ENCODE measurements at regions not wholly inside any gene's neighbourhood (a gene's known extent, or its start where the extent isn't known, plus 50 kb on each side); places are given as distances from the start of the nearest gene placed in this dataset.
"Not testable (repeated sequence)": the region's sequence is repeated elsewhere in the genome, so short reads cannot be mapped to it uniquely, and the experiment has no call there.

DNA sequence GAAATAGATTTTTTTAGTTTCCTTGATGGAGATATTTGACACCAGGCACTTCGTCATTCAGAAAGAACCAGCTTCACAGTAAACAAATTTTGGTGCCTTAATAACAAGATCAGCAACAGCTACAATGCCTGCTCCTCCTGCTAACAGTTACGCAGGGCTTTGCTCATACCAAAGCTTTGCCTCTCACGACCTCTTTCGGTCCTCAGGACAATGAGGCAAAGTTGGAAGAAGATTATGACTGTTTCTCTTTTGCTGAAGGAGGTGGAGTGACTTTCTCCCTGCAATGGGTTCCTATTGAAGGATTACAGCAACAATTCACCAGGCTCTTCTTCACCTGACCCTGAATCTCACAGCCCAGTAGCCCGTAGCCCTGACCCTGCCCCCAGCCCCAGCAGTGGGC is 440.1 kb downstream of the PREX1 start:
- no peaks in the 10 kb centered on the region for H3K36me3 ChIP-seq
- no peaks in the 10 kb centered on the region for H3K9me3 ChIP-seq (replicated peaks)
- H3K27me3 ChIP-seq (replicated peaks), result peaks cover 13% of the 10 kb centered on the region; the same call in 1 of the 2 replicates
- H3K27ac ChIP-seq, result no peak overlapping the region
- H3K4me1 ChIP-seq (replicated peaks), result no peaks in the 10 kb centered on the region
- no peak overlapping the region for H3K4me3 ChIP-seq
- no peak for DNase-seq (ENCODE audit: low read depth in 1 of 2, low spot score in 2 of 2)

DNA sequence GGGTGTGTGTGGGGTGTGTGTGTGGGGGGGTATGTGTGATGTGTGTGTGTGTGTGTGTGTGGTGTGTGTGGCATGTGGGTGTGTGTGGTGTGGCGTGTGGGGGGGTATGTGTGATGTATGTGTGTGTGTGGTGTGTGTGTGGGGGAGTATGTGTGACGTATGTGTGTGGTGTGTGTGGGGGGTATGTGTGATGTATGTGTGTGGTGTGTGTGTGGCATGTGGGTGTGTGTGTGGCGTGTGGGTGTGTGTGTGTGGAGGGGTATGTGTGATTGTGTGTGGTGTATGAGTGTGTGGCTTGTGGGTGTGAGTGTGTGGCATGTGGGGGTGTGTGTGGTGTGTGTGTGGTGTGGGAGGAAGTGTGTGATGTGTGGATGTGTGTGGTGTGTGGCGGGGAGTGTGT is 442.3 kb downstream of the PREX1 start:
- Histone ChIP-seq H3K4me1 (replicated peaks) (no peaks in the 10 kb centered on the region), H3K4me3 (no peak overlapping the region), H3K27ac (no peak overlapping the region), H3K27me3 (replicated peaks) (peaks cover 9% of the 10 kb centered on the region; the same call in 1 of the 2 replicates), H3K36me3 (no peaks in the 10 kb centered on the region), H3K9me3 (replicated peaks) (no peaks in the 10 kb centered on the region)
- DNase-seq (ENCODE audit: low read depth in 1 of 2, low spot score in 2 of 2), result no peak

DNA sequence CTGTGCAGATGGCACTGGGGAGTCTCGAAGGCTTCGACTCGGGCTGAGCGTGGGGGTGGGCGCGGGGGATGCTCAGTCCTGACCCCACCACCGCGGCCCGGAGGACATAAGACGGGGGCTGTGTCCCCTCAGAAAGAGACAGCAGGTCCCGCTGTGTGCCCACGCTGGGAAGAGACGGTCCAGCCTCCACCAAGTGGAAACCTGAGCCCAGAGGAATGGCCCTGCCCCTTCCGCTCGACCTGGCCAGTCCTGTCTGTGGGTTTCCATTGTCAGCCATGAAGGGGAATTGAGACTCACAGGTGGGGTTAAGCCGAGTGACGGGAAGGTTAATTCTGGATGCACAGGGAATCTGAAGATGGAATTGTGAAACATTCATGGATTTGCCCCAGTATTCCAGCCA is 442.7 kb downstream of the PREX1 start:
- Histone ChIP-seq H3K4me1 (replicated peaks) (no peaks in the 10 kb centered on the region), H3K27me3 (replicated peaks) (peaks cover 9% of the 10 kb centered on the region; the same call in 1 of the 2 replicates), H3K9me3 (replicated peaks) (no peaks in the 10 kb centered on the region), H3K27ac (no peak overlapping the region), H3K36me3 (no peaks in the 10 kb centered on the region), H3K4me3 (no peak overlapping the region)
- DNase-seq (ENCODE audit: low read depth in 1 of 2, low spot score in 2 of 2), result no peak

DNA sequence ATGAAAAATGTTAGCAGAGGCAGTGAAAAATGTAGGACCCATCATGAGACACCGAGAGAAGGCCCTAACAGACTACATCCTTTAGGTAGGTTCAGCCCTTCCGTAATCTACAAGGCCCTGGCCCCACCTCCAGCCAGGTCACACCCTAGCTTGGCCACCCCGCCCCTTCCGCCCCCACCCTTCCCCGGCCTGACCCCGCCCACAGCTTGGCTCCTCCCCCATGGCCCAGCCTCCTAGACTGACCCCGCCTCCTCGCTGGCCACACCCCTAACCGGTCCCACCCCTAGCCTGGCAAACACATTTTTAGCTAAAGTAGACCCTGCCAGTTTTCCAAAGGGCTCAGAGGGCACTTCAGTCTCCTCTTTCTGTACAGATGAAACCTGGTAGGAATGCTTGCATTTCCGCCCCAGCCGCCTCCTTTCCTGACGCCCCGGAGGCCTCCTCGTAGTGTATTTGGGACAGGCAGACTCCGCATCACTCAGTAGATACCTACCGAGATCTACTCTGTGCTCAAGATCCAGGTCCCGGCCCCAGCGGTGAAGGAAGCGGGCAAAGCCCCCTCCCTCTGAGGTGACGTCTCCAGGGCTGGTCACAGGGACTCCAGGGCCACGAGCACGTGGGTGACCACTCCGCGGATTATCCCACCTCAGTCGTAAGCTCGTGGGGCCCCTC is 443.5 kb downstream of the PREX1 start:
- H3K4me3 ChIP-seq, result no peak overlapping the region
- no peaks in the 10 kb centered on the region for H3K4me1 ChIP-seq (replicated peaks)
- DNase-seq (ENCODE audit: low read depth in 1 of 2, low spot score in 2 of 2), result no peak
- no peaks in the 10 kb centered on the region for H3K9me3 ChIP-seq (replicated peaks)
- H3K36me3 ChIP-seq, result no peaks in the 10 kb centered on the region
- H3K27me3 ChIP-seq (replicated peaks), result peaks cover 4% of the 10 kb centered on the region; the same call in 1 of the 2 replicates
- H3K27ac ChIP-seq, result no peak overlapping the region

DNA sequence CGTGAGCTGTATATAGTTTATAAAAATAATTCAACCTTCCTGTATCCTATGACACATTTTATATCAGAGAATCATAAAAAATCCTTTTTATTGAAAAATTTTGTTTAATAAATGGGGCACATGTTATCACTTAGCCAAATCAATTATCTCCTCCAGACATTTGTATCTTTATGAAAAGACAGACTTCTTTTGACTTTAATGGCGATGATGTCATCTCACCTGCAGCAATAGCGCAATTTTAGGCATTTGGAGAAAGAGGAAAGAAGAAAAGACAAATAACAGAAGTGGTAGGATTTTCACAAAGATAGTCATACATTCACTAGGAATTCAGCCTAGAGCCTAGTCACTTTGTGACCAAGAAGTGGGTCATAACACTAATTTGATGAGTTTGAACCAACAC is 444.5 kb downstream of the PREX1 start:
- no peaks in the 10 kb centered on the region for H3K9me3 ChIP-seq (replicated peaks)
- no peak for DNase-seq (ENCODE audit: low read depth in 1 of 2, low spot score in 2 of 2)

DNA sequence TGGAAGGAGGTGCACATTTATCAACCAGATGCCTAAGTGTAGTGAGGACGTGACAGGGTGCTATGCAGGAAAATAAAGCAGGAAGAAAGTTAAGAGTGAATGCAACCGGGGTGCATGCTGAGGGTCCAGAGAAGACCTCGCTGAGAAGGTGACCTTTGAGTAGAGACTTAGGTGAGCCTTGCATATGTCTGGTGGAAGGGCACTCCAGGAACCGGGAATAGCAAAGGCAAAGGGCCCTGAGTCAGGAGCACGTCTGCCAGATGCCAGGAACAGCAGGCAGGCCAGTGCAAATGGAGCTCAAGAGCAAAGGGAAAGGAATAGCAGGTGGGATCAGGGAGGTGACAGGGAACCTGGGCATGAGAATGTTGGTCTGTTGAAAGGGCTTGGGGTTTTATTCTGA is 445.5 kb downstream of the PREX1 start:
- Histone ChIP-seq H3K4me1 (replicated peaks) (no peaks in the 10 kb centered on the region), H3K27ac (no peak overlapping the region), H3K36me3 (no peaks in the 10 kb centered on the region), H3K9me3 (replicated peaks) (no peaks in the 10 kb centered on the region), H3K27me3 (replicated peaks) (peaks cover 5% of the 10 kb centered on the region; the same call in 1 of the 2 replicates), H3K4me3 (no peak overlapping the region)
- no peak for DNase-seq (ENCODE audit: low read depth in 1 of 2, low spot score in 2 of 2)

More for the DNA sequence above, 444.5 kb downstream of the PREX1 start:
- no peak overlapping the region for H3K27ac ChIP-seq
- no peaks in the 10 kb centered on the region for H3K27me3 ChIP-seq (replicated peaks)
- no peak overlapping the region for H3K4me3 ChIP-seq
- no peaks in the 10 kb centered on the region for H3K36me3 ChIP-seq
- no peaks in the 10 kb centered on the region for H3K4me1 ChIP-seq (replicated peaks)

DNA sequence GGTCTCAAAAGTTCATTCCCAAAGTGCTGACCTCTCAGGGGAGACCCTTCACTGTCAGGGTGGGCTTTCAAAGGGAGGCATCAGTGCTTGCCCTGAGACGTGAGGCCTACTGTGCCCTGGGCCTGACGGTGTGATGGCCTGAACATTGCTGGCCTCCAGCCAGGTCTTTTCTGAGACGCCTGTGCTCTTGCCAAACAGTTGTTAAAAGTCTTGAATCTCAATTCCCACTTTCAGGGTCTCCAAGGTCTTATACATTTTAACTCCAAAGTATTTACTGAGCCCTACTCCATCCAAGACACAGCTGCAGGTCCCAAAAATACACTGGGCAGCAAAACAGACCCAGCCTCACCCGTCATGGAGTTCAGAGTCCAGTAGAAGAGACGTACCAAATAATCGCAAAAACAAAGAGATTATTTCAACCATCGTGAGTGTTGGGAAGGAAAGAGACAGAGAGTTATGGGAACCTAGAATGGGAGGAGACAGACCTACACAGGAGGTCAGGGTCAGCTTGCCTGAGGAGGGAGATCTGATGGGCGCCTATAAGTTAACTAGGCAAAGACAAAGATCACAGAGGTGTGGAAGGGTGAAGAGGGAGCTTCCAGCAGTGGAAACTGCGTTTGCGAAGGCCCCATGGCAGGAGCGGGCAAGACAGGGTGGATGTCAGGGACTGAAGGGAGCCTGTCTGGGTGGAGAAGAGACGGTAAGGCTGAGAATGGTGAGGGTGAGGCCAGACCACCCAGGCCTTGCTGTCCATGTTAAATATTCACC is 446.3 kb downstream of the PREX1 start:
- Histone ChIP-seq H3K4me3 (no peak overlapping the region), H3K27me3 (replicated peaks) (peaks cover 13% of the 10 kb centered on the region), H3K36me3 (no peaks in the 10 kb centered on the region), H3K27ac (no peak overlapping the region), H3K9me3 (replicated peaks) (no peaks in the 10 kb centered on the region), H3K4me1 (replicated peaks) (no peaks in the 10 kb centered on the region)
- DNase-seq (ENCODE audit: low read depth in 1 of 2, low spot score in 2 of 2), result no peak

DNA sequence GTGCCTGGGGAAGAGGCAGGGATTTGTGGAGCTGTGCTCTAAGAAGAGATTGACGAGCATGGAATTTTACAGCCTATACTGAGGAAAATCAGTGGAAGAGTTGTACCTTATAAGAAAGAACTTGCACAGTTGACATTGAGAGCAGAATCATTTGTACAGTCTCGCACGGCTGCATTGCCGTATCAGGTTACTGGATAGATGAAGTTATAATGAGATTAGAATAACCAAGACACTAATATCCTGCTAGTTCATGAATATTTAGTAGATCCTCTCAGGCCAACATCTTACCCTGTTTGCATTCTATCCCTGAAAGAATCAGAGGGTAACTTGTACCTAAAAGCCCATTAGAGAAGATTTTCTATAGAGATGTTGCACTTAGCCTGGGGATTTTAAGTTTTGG is 447.1 kb downstream of the PREX1 start:
- Histone ChIP-seq H3K9me3 (replicated peaks) (no peaks in the 10 kb centered on the region), H3K36me3 (no peaks in the 10 kb centered on the region), H3K27me3 (replicated peaks) (peaks cover 17% of the 10 kb centered on the region), H3K27ac (no peak overlapping the region), H3K4me1 (replicated peaks) (no peaks in the 10 kb centered on the region), H3K4me3 (no peak overlapping the region)
- DNase-seq (ENCODE audit: low read depth in 1 of 2, low spot score in 2 of 2), result no peak

DNA sequence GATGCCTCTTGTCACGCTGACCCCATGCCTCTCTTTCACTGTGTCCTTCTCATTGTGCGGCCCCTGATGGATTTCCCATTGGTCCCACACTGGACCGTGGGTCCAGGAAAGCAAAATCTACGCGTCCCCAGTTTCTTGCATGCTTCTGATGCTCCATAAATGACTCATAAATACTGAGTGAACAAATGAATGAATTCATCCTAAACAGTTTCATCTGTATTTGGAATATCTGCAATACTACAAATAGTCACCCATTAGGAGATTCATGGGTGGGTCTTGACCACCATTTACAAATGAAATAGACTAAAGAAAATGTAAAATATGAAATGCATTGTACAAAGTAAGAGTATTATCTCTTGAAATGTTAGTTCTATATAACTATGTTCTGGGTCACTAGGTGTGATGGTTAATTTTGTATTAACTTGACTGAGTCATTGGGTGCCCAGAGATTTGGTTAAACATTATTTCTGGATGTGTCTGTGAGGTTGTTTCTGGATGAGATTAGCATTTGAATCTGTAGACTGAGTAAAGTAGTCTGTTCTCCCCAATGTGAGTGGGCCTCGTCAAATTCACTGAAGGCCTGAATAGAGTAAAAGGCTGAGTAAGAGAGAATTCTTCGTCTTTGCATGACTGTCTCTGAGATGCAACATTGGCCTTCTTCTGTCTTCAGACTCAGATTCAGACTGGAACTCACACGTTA is 448.7 kb downstream of the PREX1 start:
- H3K27ac ChIP-seq, result no peak overlapping the region
- peaks cover 17% of the 10 kb centered on the region for H3K27me3 ChIP-seq (replicated peaks)

DNA sequence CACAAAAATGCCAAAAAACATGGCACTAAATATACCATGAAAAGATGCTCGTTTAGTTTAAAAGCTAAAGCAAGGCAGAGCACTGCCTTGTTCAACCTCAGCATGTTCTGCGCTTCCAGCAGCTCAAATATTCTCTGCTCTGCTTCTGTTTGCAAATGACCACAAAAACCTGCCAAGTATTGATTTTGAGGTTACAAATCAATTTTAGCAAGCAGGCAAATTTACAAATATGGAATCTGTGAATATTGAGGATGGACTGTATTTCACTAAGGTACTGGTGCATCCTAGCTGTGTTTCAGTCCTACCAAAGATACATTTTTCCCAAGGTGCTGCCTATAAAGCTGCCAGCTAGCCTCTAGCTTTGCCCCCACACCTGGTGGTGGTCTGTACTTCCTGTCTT is 449.9 kb downstream of the PREX1 start:
- Histone ChIP-seq H3K9me3 (replicated peaks) (no peaks in the 10 kb centered on the region), H3K27me3 (replicated peaks) (peaks cover 17% of the 10 kb centered on the region)

More for the DNA sequence above, 448.7 kb downstream of the PREX1 start:
- DNase-seq (ENCODE audit: low read depth in 1 of 2, low spot score in 2 of 2), result no peak
- Histone ChIP-seq H3K4me1 (replicated peaks) (no peaks in the 10 kb centered on the region), H3K9me3 (replicated peaks) (no peaks in the 10 kb centered on the region), H3K36me3 (no peaks in the 10 kb centered on the region), H3K4me3 (no peak overlapping the region)

DNA sequence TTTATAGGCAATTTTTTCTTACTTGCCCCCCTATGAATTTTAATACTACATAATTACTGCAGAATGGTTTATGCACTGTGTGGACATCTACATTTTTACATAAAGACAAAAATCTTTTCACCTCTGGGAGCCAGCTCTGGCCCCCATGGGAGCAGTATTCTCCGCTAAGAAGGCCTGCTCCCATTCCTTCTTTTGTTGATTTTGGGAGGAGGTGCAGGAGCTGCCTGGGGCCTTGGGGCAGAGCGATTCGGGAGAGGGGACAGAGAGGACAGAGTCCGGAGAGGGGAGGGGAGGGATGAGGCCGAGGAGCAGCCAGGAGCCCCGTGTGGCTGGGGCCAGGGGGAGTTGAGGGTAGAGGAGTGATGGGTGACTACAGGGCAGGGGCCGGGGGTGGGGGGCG is 452.0 kb downstream of the PREX1 start:
- no peak for DNase-seq (ENCODE audit: low read depth in 1 of 2, low spot score in 2 of 2)
- no peak overlapping the region for H3K27ac ChIP-seq
- no peaks in the 10 kb centered on the region for H3K9me3 ChIP-seq (replicated peaks)
- peaks cover 22% of the 10 kb centered on the region for H3K27me3 ChIP-seq (replicated peaks)
- H3K36me3 ChIP-seq, result no peaks in the 10 kb centered on the region
- no peak overlapping the region for H3K4me3 ChIP-seq
- H3K4me1 ChIP-seq (replicated peaks), result no peaks in the 10 kb centered on the region

More for the DNA sequence above, 449.9 kb downstream of the PREX1 start:
- H3K4me3 ChIP-seq, result no peak overlapping the region
- no peaks in the 10 kb centered on the region for H3K36me3 ChIP-seq
- no peak overlapping the region for H3K27ac ChIP-seq
- no peak for DNase-seq (ENCODE audit: low read depth in 1 of 2, low spot score in 2 of 2)
- no peaks in the 10 kb centered on the region for H3K4me1 ChIP-seq (replicated peaks)

DNA sequence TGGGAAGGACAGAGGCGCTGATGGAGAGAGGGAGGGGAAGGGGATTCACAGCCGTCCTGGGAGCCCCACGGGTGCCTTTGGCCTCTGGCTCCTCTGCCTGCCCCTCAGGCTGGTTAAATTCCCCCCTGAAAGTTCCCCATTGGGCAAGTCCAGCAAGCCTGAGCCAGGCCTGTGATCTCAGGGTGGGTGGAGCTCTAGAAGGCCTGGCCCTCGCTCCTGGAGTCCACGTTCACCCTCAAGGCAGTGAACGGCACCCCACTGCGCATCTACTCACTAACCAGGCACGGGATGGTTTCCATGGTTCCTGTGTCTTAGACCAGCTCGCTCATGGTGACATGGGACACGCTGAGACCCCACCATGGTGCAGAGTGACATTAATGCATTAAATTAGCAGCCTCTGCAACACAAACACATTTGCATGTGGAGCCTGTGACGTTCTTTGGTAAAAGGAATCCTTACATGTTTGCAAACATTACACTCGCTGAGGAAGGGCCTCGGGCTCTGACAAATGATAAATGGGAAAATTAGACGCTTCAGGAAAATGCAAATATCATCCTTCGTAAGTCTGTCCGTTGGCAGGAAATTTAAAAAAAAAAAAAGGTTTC is 452.7 kb downstream of the PREX1 start:
- Histone ChIP-seq H3K36me3 (no peaks in the 10 kb centered on the region), H3K27me3 (replicated peaks) (peaks cover 26% of the 10 kb centered on the region), H3K9me3 (replicated peaks) (no peaks in the 10 kb centered on the region), H3K27ac (no peak overlapping the region), H3K4me3 (no peak overlapping the region), H3K4me1 (replicated peaks) (no peaks in the 10 kb centered on the region)
- DNase-seq (ENCODE audit: low read depth in 1 of 2, low spot score in 2 of 2), result no peak

DNA sequence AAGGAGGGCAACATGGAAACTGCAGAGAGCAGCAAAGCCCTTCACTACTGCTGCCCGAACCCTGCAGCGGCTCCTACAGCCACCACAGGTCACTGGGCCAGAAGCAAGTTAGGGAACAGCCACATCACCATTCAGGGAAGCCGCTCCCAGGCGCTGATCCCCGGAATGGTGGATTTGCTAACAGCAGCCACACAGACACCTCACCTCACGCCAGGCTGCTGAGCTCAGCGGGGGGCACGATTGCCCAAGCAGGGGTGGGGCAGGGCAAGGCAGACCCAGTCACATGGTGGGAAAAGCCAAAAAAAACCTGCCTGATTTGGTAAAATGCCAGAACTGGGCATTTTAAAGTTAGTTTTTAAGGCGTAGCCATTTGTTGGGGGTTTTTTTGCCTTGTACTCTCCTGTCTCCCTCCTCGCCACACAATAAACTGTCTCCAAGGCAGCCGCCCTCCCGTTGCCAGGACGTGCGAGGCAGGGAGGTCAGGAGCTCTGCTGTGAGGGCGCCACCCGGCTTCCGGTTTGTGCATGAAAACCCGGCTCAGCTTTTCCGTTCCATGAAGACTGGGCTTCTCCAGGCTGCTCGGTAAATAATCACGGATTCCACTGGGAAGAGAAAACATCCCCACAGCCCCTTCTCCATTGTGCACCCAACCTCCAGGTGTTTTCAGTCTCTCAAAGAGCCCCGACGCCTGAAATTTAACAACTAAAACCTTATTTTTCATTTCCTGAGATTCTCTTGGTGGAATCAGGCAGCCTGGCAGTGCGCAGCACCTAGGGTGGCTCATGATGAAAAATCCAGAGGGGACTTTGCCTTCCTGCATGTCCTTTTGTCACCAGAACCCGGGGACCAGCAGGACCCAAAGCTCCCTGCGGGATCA is 453.5 kb downstream of the PREX1 start:
- not testable (repeated sequence) for H3K4me1 ChIP-seq (replicated peaks); DNase-seq (ENCODE audit: low read depth in 1 of 2, low spot score in 2 of 2); H3K36me3 ChIP-seq; H3K27ac ChIP-seq; H3K4me3 ChIP-seq; H3K9me3 ChIP-seq (replicated peaks)
- peaks cover 26% of the 10 kb centered on the region for H3K27me3 ChIP-seq (replicated peaks)

Data from SJSA1 (cell line).